ENCODE measurements at regions not wholly inside any gene's neighbourhood (a gene's known extent, or its start where the extent isn't known, plus 50 kb on each side); places are given as distances from the start of the nearest gene placed in this dataset.

DNA sequence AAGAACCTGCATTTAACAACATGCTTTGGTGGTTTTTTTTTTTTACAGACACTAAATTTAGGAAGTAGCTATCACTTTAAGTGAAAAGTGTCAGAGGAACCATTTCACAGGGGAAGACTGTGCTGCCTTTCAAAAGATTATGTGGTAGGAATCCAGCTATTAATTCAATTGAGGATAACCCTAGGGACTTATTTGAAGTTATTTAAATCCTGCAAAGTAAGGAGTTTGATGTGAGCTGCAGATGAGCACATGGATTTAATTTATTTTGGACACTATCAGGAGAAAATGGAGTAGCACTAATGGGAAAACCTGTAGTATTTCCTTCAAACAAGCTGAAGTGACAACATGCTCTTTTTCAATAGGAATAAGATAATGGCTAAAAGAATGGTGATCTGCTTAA is 419.8 kb downstream of the ANKRD7 start:
- H3K4me3 ChIP-seq: no peak overlapping the region
- TF ChIP-seq, protein P1, sequence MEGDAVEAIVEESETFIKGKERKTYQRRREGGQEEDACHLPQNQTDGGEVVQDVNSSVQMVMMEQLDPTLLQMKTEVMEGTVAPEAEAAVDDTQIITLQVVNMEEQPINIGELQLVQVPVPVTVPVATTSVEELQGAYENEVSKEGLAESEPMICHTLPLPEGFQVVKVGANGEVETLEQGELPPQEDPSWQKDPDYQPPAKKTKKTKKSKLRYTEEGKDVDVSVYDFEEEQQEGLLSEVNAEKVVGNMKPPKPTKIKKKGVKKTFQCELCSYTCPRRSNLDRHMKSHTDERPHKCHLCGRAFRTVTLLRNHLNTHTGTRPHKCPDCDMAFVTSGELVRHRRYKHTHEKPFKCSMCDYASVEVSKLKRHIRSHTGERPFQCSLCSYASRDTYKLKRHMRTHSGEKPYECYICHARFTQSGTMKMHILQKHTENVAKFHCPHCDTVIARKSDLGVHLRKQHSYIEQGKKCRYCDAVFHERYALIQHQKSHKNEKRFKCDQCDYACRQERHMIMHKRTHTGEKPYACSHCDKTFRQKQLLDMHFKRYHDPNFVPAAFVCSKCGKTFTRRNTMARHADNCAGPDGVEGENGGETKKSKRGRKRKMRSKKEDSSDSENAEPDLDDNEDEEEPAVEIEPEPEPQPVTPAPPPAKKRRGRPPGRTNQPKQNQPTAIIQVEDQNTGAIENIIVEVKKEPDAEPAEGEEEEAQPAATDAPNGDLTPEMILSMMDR (IDR thresholded peaks at IDR 0.05 in 4 of 5, conservative IDR thresholded peaks at IDR 0.05 in 1 of 5): no peak
- no peak for TF ChIP-seq POLR2A (IDR thresholded peaks at IDR 0.05)
- intact Hi-C loops (cut with DNase I; ENCODE audit: low total_unique reads): no loop called here
- H3K27me3 ChIP-seq: no peaks in the 10 kb centered on the region
- no peak overlapping the region for H3K27ac ChIP-seq
- DNase-seq (no peak), ATAC-seq (no peak)
- H3K36me3 ChIP-seq: no peaks in the 10 kb centered on the region
- no peaks in the 10 kb centered on the region for H3K9me3 ChIP-seq
- H3K4me1 ChIP-seq: peaks cover 9 to 10% of the 10 kb centered on the region in 2 donors
- in situ Hi-C loops (cut with MboI; ENCODE audit: low sequenced_read_pairs in 4 of 4): no loop called here

DNA sequence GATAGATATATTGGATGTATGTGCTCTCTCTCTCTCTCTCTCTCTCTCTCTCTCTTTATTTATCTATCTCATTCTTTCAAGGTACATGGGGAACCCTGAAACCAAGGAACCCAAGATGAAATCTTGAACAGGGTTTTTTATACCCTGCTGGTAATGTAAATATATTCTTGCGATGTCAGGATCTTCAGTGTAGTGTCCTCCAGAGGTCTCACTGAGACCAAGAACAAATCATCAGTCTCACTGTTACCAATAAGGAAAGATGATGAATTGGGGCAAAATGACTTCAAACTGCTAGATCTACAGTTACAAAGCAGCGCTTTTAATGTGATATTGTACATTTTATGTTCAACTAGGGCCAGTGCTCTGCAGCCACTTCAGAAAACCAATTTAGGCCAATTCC is 423.5 kb downstream of the ANKRD7 start:
- TF ChIP-seq POLR2A (IDR thresholded peaks at IDR 0.05): no peak
- in situ Hi-C loops (cut with MboI; ENCODE audit: low sequenced_read_pairs in 4 of 4): no loop called here
- H3K4me1 ChIP-seq: peaks cover 0 to under 1% of the 10 kb centered on the region in 2 donors
- no peak overlapping the region for H3K27ac ChIP-seq
- H3K4me3 ChIP-seq: no peak overlapping the region
- no peaks in the 10 kb centered on the region for H3K9me3 ChIP-seq
- H3K36me3 ChIP-seq: no peaks in the 10 kb centered on the region
- DNase-seq (no peak), ATAC-seq (no peak)
- H3K27me3 ChIP-seq: no peaks in the 10 kb centered on the region
- intact Hi-C loops (cut with DNase I; ENCODE audit: low total_unique reads): no loop called here

DNA sequence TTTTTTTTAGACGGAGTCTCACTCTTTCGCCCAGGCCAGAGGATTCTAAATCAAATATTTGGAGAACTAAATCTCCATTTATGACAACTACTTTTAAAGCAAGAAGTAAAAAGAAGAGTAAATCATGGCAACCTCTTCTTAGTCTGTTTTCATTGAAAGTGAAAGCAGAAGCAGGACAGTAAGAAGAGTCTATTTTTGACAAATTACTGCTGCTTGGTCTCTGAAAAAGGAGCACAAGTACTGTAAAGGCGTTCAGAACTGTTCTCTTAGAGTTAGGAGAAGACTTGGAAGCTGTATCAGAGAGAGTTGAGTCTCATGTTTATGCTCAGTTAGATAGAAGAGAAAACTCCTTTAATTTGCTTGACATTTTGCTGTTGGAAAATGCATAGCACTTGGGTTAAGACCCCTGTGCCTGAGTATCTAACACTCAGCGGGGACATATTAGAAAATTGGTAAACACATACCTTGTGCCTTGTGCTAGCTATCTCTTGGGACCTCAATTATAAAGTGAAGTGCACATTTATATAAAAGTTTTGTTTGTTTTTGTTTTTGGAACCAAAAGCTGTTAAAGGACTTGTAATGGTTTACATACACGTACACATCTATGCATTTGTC is 433.0 kb downstream of the ANKRD7 start:
- H3K4me3 ChIP-seq: no peak overlapping the region
- TF ChIP-seq, protein P1 (IDR thresholded peaks at IDR 0.05 in 4 of 5, conservative IDR thresholded peaks at IDR 0.05 in 1 of 5): no peak
- TF ChIP-seq POLR2A (IDR thresholded peaks at IDR 0.05): no peak
- intact Hi-C loops (cut with DNase I; ENCODE audit: low total_unique reads): no loop called here
- no peaks in the 10 kb centered on the region for H3K4me1 ChIP-seq
- H3K36me3 ChIP-seq: no peaks in the 10 kb centered on the region
- in situ Hi-C loops (cut with MboI; ENCODE audit: low sequenced_read_pairs in 4 of 4): no loop called here
- H3K9me3 ChIP-seq: no peaks in the 10 kb centered on the region
- no peaks in the 10 kb centered on the region for H3K27me3 ChIP-seq
- ATAC-seq: no peak
- H3K27ac ChIP-seq: no peak overlapping the region
- DNase-seq: no peak

DNA sequence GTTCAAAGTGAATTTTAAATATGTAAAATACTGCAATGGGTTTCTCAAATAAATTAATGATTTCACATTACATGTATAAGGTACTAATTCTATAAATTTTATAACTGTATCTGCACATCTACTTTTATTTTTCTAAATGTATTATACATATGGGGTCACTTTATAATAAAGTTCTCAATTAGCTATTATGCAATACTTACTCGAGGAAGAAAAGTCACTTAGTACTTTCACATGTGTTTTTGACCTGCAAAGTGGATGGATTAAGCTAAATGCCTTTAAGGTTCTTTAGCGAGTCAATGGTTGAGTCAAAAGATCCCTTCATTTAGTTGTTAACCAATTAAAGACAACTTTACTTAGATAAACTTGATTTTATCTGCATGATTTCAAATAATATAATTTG is 437.8 kb downstream of the ANKRD7 start:
- no peak overlapping the region for H3K4me3 ChIP-seq
- H3K9me3 ChIP-seq: no peaks in the 10 kb centered on the region
- in situ Hi-C loops (cut with MboI; ENCODE audit: low sequenced_read_pairs in 4 of 4): no loop called here
- H3K36me3 ChIP-seq: no peaks in the 10 kb centered on the region
- intact Hi-C loops (cut with DNase I; ENCODE audit: low total_unique reads): no loop called here
- ATAC-seq (no peak), DNase-seq (no peak)
- H3K27ac ChIP-seq: no peak overlapping the region
- no peaks in the 10 kb centered on the region for H3K4me1 ChIP-seq
- H3K27me3 ChIP-seq: no peaks in the 10 kb centered on the region
- TF ChIP-seq POLR2A (IDR thresholded peaks at IDR 0.05): no peak
- TF ChIP-seq, protein P1 (IDR thresholded peaks at IDR 0.05 in 4 of 5, conservative IDR thresholded peaks at IDR 0.05 in 1 of 5): no peak

DNA sequence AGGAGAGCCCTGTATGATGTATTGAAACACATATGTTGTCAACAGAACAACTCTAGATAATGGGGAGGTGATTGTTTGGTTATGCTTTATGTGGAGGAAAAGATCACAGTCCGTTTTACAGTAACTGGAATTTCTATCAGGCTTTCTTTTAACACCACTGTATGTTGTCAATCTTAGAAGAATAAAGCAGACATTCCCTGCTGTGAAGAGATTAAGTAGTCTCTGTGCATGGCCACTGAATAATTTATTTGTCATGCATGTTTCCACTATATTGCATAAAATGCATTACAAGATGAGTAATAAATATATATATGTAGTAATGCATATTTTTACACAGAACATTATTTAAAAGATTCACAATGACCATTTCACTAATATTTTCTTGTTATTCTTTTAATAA is 440.0 kb downstream of the ANKRD7 start:
- ATAC-seq: no peak
- intact Hi-C loops (cut with DNase I; ENCODE audit: low total_unique reads): no loop called here

More for the DNA sequence above, 440.0 kb downstream of the ANKRD7 start:
- no peak for DNase-seq
- no peaks in the 10 kb centered on the region for H3K9me3 ChIP-seq
- H3K27me3 ChIP-seq: no peaks in the 10 kb centered on the region
- H3K4me1 ChIP-seq: no peaks in the 10 kb centered on the region
- TF ChIP-seq, protein P1 (IDR thresholded peaks at IDR 0.05 in 4 of 5, conservative IDR thresholded peaks at IDR 0.05 in 1 of 5): no peak
- no peak for TF ChIP-seq POLR2A (IDR thresholded peaks at IDR 0.05)
- H3K36me3 ChIP-seq: no peaks in the 10 kb centered on the region
- no peak overlapping the region for H3K4me3 ChIP-seq
- no peak overlapping the region for H3K27ac ChIP-seq
- in situ Hi-C loops (cut with MboI; ENCODE audit: low sequenced_read_pairs in 4 of 4): no loop called here

All from gastrocnemius medialis (tissue), 4 donors.